Stomach smooth muscle (tissue), 2 donors: ENCODE measurements at regions not wholly inside any gene's neighbourhood (a gene's known extent, or its start where the extent isn't known, plus 50 kb on each side); places are given as distances from the start of the nearest gene placed in this dataset.

Experiments
- H3K27ac ChIP-seq: one replicate; pipeline ENCODE4 v1.7.0; 2013; ENCODE audit warnings: mild to moderate bottlenecking, low read length, inconsistent platforms
- H3K27me3 ChIP-seq, 2 donors: one replicate each; pipeline ENCODE4 v1.7.0; 2013; ENCODE audit warnings: low read length in 2 of 2; ENCODE audit not compliant: insufficient read depth in 2 of 2, control insufficient read depth in 1 of 2
- H3K36me3 ChIP-seq, 2 donors: one replicate each; pipeline ENCODE4 v1.7.0; 2013; ENCODE audit warnings: low read length in 2 of 2; ENCODE audit not compliant: control insufficient read depth in 2 of 2, insufficient read depth in 2 of 2
- H3K4me1 ChIP-seq: one replicate; pipeline ENCODE4 v1.7.0; 2013; ENCODE audit warnings: low read length; ENCODE audit not compliant: control insufficient read depth, insufficient read depth
- H3K4me3 ChIP-seq, 2 donors: one replicate each; pipeline ENCODE4 v1.7.0; 2013; ENCODE audit warnings: low read length in 2 of 2
- H3K9ac ChIP-seq, 2 donors: one replicate each; pipeline ENCODE4 v1.7.0; 2013; ENCODE audit warnings: low read length in 2 of 2, mild to moderate bottlenecking in 1 of 2
- H3K9me3 ChIP-seq, 2 donors: one replicate each; pipeline ENCODE4 v1.7.0; 2013; ENCODE audit warnings: low read length in 2 of 2; ENCODE audit not compliant: control insufficient read depth in 2 of 2
- donor health status: healthy.
- donor health status: Pancreatic carcinoma.

GRCh38 chr4:152143806-152144205 lies 383.0 kb upstream of the GATB start:
- Histone ChIP-seq H3K27ac (no peak overlapping the region), H3K4me3 (no peak overlapping the region), H3K9me3 (peaks cover 4 to 8% of the 10 kb centered on the region in 2 donors), H3K36me3 (no peaks in the 10 kb centered on the region), H3K4me1 (no peaks in the 10 kb centered on the region), H3K9ac (no peak overlapping the region), H3K27me3 (no peaks in the 10 kb centered on the region)

DNA sequence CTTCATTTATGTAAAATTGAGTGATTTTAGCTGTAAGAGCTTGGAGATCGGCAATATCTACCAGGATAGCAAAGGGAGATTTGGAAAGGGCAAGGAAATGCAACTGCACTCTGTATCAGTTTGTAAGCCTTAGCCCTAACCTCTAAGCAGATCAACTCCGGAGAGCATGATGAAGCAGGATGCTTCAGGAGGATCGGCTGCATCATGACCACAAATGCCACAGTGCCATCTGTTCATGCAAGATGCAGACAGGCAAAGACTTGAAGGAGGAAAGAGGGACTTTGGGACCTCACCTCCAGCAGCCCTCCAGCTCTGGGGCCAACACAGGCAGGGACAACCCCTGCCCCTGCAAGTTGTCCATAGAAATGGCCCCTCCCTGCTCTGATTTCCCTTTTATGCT lies 377.6 kb upstream of the GATB start:
- H3K36me3 ChIP-seq, result no peaks in the 10 kb centered on the region
- no peak overlapping the region for H3K4me3 ChIP-seq
- H3K27ac ChIP-seq, result no peak overlapping the region
- no peaks in the 10 kb centered on the region for H3K9me3 ChIP-seq
- no peak overlapping the region for H3K9ac ChIP-seq
- H3K27me3 ChIP-seq, result no peaks in the 10 kb centered on the region
- H3K4me1 ChIP-seq, result no peaks in the 10 kb centered on the region

- no peaks in the 10 kb centered on the region for H3K9me3 ChIP-seq
- H3K9ac ChIP-seq, result no peak overlapping the region
- no peaks in the 10 kb centered on the region for H3K36me3 ChIP-seq
- no peak overlapping the region for H3K4me3 ChIP-seq
- no peaks in the 10 kb centered on the region for H3K4me1 ChIP-seq
- no peak overlapping the region for H3K27ac ChIP-seq
- no peaks in the 10 kb centered on the region for H3K27me3 ChIP-seq
Measured at GRCh38 chr4:152132776-152133175, 372.0 kb upstream of the GATB start.

DNA sequence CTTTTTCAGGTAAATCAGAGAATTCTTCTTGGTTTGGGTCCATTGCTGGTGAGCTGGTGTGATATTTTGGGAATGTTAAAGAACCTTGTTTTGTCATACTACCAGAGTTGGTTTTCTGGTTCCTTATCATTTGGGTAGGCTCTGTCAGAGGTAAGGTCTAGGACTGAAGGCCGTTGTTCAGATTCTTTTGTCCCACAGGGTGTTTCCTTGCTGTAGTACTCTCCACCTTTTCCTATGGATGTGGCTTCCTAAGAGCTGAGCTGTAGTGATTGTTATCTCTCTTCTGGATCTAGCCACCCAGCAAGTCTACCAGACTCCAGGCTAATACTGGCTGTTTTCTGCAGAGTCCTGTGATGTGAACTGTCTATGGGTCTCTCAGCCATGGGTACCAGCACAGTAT lies 367.5 kb upstream of the GATB start:
- no peaks in the 10 kb centered on the region for H3K4me1 ChIP-seq
- H3K4me3 ChIP-seq, result no peak overlapping the region
- no peak overlapping the region for H3K9ac ChIP-seq
- no peaks in the 10 kb centered on the region for H3K27me3 ChIP-seq
- no peaks in the 10 kb centered on the region for H3K36me3 ChIP-seq
- H3K27ac ChIP-seq, result no peak overlapping the region
- H3K9me3 ChIP-seq, result no peaks in the 10 kb centered on the region

GRCh38 chr4:152126238-152126637 lies 365.4 kb upstream of the GATB start:
- Histone ChIP-seq H3K9me3 (no peaks in the 10 kb centered on the region), H3K4me1 (no peaks in the 10 kb centered on the region), H3K9ac (no peak overlapping the region), H3K27me3 (no peaks in the 10 kb centered on the region), H3K4me3 (no peak overlapping the region), H3K36me3 (no peaks in the 10 kb centered on the region), H3K27ac (no peak overlapping the region)

DNA sequence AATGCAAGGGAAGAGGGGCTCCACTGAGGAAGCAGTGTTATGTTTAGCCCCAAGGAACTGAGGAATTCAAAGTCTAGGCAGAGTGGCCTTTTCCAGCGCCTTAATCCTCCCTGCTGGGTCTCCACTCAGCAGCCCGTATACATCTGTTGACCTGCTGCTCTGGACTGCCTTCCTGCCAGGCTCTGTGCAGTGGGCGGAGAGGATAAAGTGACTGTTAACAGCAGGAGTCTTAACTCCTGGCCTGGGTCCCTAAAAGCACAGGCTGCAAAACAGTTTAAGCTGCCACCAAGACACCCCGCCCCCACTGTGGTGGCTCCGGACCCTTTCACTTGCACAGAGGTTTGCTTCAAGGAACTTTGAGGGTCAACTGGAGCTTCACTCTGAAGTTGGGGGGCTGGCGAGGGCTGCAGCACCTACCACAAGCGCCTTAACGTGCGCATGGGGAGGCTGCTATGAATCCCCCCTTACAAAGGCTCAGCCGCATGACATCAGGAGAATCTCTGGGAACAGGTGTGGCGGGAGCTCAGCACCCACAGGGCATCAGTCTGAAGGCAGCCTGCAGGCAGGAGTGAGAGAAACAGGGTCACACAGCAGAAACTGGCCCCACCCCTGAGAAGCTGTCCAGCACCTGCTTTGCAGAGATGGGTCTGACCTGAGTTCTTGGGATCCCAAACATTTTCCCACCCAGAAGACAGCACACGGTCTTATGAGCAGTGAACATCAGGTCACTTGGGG lies 358.2 kb upstream of the GATB start:
- Histone ChIP-seq H3K36me3 (no peaks in the 10 kb centered on the region), H3K27ac (no peak overlapping the region)

GRCh38 chr4:152117933-152118507 lies 357.2 kb upstream of the GATB start:
- Histone ChIP-seq H3K9me3 (no peaks in the 10 kb centered on the region), H3K4me3 (no peak overlapping the region), H3K36me3 (no peaks in the 10 kb centered on the region), H3K9ac (no peak overlapping the region), H3K27me3 (peaks cover 0 to 2% of the 10 kb centered on the region in 2 donors), H3K27ac (no peak overlapping the region), H3K4me1 (peaks cover 18% of the 10 kb centered on the region)

More for the DNA sequence above, 358.2 kb upstream of the GATB start:
- Histone ChIP-seq H3K4me3 (no peak overlapping the region), H3K4me1 (peaks cover 15% of the 10 kb centered on the region), H3K9ac (no peak overlapping the region), H3K9me3 (no peaks in the 10 kb centered on the region), H3K27me3 (peaks cover 0 to 2% of the 10 kb centered on the region in 2 donors)

- no peaks in the 10 kb centered on the region for H3K9me3 ChIP-seq
- peaks cover 0 to 2% of the 10 kb centered on the region in 2 donors for H3K27me3 ChIP-seq
- H3K36me3 ChIP-seq, result no peaks in the 10 kb centered on the region
- H3K4me1 ChIP-seq, result peaks cover 18% of the 10 kb centered on the region
- no peak overlapping the region for H3K27ac ChIP-seq
- H3K4me3 ChIP-seq, result no peak overlapping the region
- H3K9ac ChIP-seq, result no peak overlapping the region
Measured at GRCh38 chr4:152117520-152117919, 356.7 kb upstream of the GATB start.

- peaks cover 0 to 2% of the 10 kb centered on the region in 2 donors for H3K27me3 ChIP-seq
- no peak overlapping the region for H3K27ac ChIP-seq
- H3K4me3 ChIP-seq, result no peak overlapping the region
- H3K36me3 ChIP-seq, result no peaks in the 10 kb centered on the region
- H3K9ac ChIP-seq, result no peak overlapping the region
- H3K4me1 ChIP-seq, result peaks cover 18% of the 10 kb centered on the region
- no peaks in the 10 kb centered on the region for H3K9me3 ChIP-seq
Measured at GRCh38 chr4:152117054-152117453, 356.2 kb upstream of the GATB start.

DNA sequence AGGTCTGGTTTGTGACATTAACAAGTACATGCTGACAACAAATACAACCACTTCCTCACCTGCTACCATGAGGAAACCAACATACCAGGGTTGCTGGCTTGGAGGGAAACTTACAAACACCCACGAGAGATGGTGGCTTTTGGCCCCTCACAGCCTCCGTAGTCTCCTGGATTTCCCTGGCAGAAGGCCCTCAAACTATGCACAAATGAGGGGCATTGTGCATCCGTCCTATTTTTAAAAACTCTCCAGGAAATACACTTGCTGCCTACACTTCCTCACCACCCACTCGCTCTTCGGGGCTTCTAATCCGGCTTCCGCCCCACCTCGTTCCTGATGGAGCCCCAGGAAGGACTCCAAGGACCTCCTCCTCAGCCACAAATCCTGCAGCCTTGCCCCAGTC lies 355.0 kb upstream of the GATB start:
- peaks cover 0 to 2% of the 10 kb centered on the region in 2 donors for H3K27me3 ChIP-seq
- H3K27ac ChIP-seq, result no peak overlapping the region
- no peak overlapping the region for H3K9ac ChIP-seq
- peaks cover 18% of the 10 kb centered on the region for H3K4me1 ChIP-seq
- no peak overlapping the region for H3K4me3 ChIP-seq
- no peaks in the 10 kb centered on the region for H3K36me3 ChIP-seq
- H3K9me3 ChIP-seq, result no peaks in the 10 kb centered on the region

GRCh38 chr4:152115118-152115517 lies 354.3 kb upstream of the GATB start:
- H3K27me3 ChIP-seq, result peaks cover 0 to 2% of the 10 kb centered on the region in 2 donors
- H3K36me3 ChIP-seq, result no peaks in the 10 kb centered on the region
- no peak overlapping the region for H3K4me3 ChIP-seq
- no peak overlapping the region for H3K27ac ChIP-seq
- no peaks in the 10 kb centered on the region for H3K9me3 ChIP-seq
- H3K4me1 ChIP-seq, result peaks cover 18% of the 10 kb centered on the region
- H3K9ac ChIP-seq, result no peak overlapping the region
